Stimulated activated naive CD8-positive, alpha-beta T cell treated with anti-CD3 and anti-CD28 coated beads, Interleukin-15, Interleukin-2, amounts not matched to agents 100 U/mL and 50 U/mL, for 24 hours (primary cell): ENCODE measurements at regions not wholly inside any gene's neighbourhood (a gene's known extent, or its start where the extent isn't known, plus 50 kb on each side); places are given as distances from the start of the nearest gene placed in this dataset.
A peak's percentile ranks its signal among the peaks of the same experiment; 100 is the strongest.
"Not testable (repeated sequence)": the region's sequence is repeated elsewhere in the genome, so short reads cannot be mapped to it uniquely, and the experiment has no call there.

Source experiments
- ATAC-seq: fragments of 150-1000 bp; cut with Tn5 transposase; one replicate; pipeline ENCODE4 v1.10.0; 2021
- DNase-seq: peaks from one replicate; pipeline ENCODE4 v3.0.0; 2021

- not testable (repeated sequence) for DNase-seq, ATAC-seq
Measured at GRCh38 chr2:101645886-101646285, 51.6 kb upstream of the MAP4K4 start.

- DNase-seq: no peak
- peak; percentile 36 for ATAC-seq
Measured at GRCh38 chr2:101644842-101645383, 52.6 kb upstream of the MAP4K4 start.

- no peak for DNase-seq
Measured at GRCh38 chr2:101643004-101643524, 54.4 kb upstream of the MAP4K4 start.

GRCh38 chr2:101638817-101639605, 58.5 kb upstream of the MAP4K4 start:
- DNase-seq: no peak
- no peak for ATAC-seq

More at GRCh38 chr2:101643004-101643524, 54.4 kb upstream of the MAP4K4 start:
- ATAC-seq: no peak

GRCh38 chr2:101638181-101638711, 59.3 kb upstream of the MAP4K4 start:
- DNase-seq (no peak), ATAC-seq (no peak)

GRCh38 chr2:101630224-101630949, 67.1 kb upstream of the MAP4K4 start:
- DNase-seq (no peak), ATAC-seq (no peak)

- no peak for ATAC-seq
- DNase-seq: no peak
Measured at GRCh38 chr2:101628030-101628392, 69.5 kb upstream of the MAP4K4 start.

- ATAC-seq: no peak
- DNase-seq: no peak
Measured at GRCh38 chr2:101627285-101628029, 70.0 kb upstream of the MAP4K4 start.

- not testable (repeated sequence) for DNase-seq, ATAC-seq
Measured at GRCh38 chr2:101625814-101626213, 71.7 kb upstream of the MAP4K4 start.

GRCh38 chr2:101625387-101625786, 72.1 kb upstream of the MAP4K4 start:
- ATAC-seq (peak; percentile 25), DNase-seq (no peak)

GRCh38 chr2:101624706-101625332, 72.7 kb upstream of the MAP4K4 start:
- ATAC-seq: no peak
- DNase-seq: no peak

- DNase-seq (no peak), ATAC-seq (peak; percentile 70)
Measured at GRCh38 chr2:101623031-101623521, 74.4 kb upstream of the MAP4K4 start.

- peak; percentile 58 for ATAC-seq
- no peak for DNase-seq
Measured at GRCh38 chr2:101622210-101623030, 75.1 kb upstream of the MAP4K4 start.

- no peak for ATAC-seq
- no peak for DNase-seq
Measured at GRCh38 chr2:101619191-101619591, 78.3 kb upstream of the MAP4K4 start.

GRCh38 chr2:101617796-101618195, 79.7 kb upstream of the MAP4K4 start:
- no peak for ATAC-seq
- no peak for DNase-seq

GRCh38 chr2:101617188-101617587, 80.3 kb upstream of the MAP4K4 start:
- DNase-seq: no peak

GRCh38 chr2:101614127-101614759, 83.3 kb upstream of the MAP4K4 start:
- ATAC-seq (no peak), DNase-seq (no peak)

More at GRCh38 chr2:101617188-101617587, 80.3 kb upstream of the MAP4K4 start:
- no peak for ATAC-seq

GRCh38 chr2:101613056-101613704, 84.3 kb upstream of the MAP4K4 start:
- DNase-seq (no peak), ATAC-seq (no peak)

GRCh38 chr2:101612019-101612418, 85.5 kb upstream of the MAP4K4 start:
- DNase-seq (no peak), ATAC-seq (no peak)
